Panc1 (cell line): ENCODE measurements at regions not wholly inside any gene's neighbourhood (a gene's known extent, or its start where the extent isn't known, plus 50 kb on each side); places are given as distances from the start of the nearest gene placed in this dataset.

Experiments
- CTCF ChIP-seq: fragments of 450-650 bp; IDR thresholded peaks from 2 replicates; pipeline ENCODE4 v1.5.1; 2017; ENCODE audit warnings: mild to moderate bottlenecking
- POLR2AphosphoS5 ChIP-seq: IDR thresholded peaks from 2 replicates; pipeline ENCODE4 v1.6.1; 2012; ENCODE audit warnings: mild to moderate bottlenecking, low read depth, low read length, moderate library complexity
- REST ChIP-seq, 2 experiments: IDR thresholded peaks; 2 replicates each; pipeline ENCODE4 v1.6.1; 2011 to 2012; ENCODE audit warnings: low read depth in 2 of 2, control low read depth in 1 of 2, low read length in 1 of 2, mild to moderate bottlenecking in 1 of 2, moderate library complexity in 1 of 2; ENCODE audit not compliant: insufficient read depth in 1 of 2
- SIN3A ChIP-seq: IDR thresholded peaks from 2 replicates; pipeline ENCODE4 v1.6.1; 2012; ENCODE audit warnings: low read depth, mild to moderate bottlenecking, low read length, moderate library complexity, borderline replicate concordance; ENCODE audit not compliant: insufficient read depth

GRCh38 chr10:83367036-83367435 lies 772.3 kb upstream of the GHITM start:
- TF ChIP-seq POLR2AphosphoS5 (no peak), CTCF (no peak), REST (IDR thresholded peaks at IDR 0.05; ENCODE audit: insufficient read depth in 1 of 2, low read depth in 2 of 2, low read length in 1 of 2) (no peak), SIN3A (no peak)
